NT2/D1 (cell line): ENCODE measurements at regions not wholly inside any gene's neighbourhood (a gene's known extent, or its start where the extent isn't known, plus 50 kb on each side); places are given as distances from the start of the nearest gene placed in this dataset.

Source experiments
- SUZ12 ChIP-seq: IDR thresholded peaks from 2 replicates; pipeline ENCODE4 v1.6.1; 2011; ENCODE audit not compliant: insufficient read length, insufficient read depth; ENCODE audit errors: extremely low read depth
- ZNF274 ChIP-seq: IDR thresholded peaks from 2 replicates; pipeline ENCODE4 v1.6.1; 2011; ENCODE audit warnings: mild to moderate bottlenecking, low read depth, low read length

DNA sequence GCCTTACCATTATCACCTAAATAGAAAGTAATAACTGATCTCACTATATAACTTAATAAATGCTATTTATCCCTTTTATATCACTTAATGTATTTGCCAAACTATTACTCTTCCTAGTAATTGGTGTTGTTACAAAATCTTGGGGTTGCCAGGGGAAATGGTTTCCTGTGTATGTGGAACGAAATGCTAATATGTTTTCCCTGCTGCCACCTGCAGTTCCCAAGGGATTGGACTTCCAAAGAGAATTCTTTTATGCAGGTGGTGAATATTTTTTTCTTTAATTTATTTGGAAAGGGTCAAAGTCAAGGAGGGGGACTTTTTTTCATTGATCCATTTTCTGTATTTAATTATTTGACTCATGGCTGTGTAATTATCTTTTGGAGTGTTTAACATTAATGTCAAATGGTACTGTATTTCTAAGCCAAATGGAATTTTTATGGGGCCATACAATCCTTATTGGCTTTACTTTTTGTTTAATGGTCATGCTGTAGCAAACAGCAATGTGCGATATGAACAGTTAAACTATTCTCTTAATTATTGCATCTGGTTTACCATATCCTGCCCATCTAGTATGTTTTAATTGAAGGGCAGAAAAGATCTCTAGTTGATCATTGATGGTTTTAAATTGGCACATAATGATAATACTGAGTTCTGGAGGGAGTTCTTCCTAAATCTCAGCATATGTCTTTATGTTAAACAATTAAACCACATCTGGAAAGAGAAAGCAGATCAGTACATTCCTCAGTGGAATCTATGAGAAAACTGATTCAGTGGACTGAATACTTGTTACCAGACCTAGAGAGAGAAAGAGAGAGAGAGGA, 486.3 kb downstream of the TTLL7 start:
- no peak for TF ChIP-seq SUZ12
- no peak for TF ChIP-seq ZNF274
